Activated gamma-delta T cell treated with Interleukin-2 at 50 U/mL for 16 hours (primary cell): ENCODE measurements at regions not wholly inside any gene's neighbourhood (a gene's known extent, or its start where the extent isn't known, plus 50 kb on each side); places are given as distances from the start of the nearest gene placed in this dataset.
A peak's percentile ranks its signal among the peaks of the same experiment; 100 is the strongest.

Source experiments
- DNase-seq: peaks from one replicate; pipeline ENCODE4 v3.0.0-alpha.2; 2020

- no peak for DNase-seq
Observed at GRCh38 chr10:131446171-131446570, 134.7 kb upstream of the TCERG1L start.

DNA sequence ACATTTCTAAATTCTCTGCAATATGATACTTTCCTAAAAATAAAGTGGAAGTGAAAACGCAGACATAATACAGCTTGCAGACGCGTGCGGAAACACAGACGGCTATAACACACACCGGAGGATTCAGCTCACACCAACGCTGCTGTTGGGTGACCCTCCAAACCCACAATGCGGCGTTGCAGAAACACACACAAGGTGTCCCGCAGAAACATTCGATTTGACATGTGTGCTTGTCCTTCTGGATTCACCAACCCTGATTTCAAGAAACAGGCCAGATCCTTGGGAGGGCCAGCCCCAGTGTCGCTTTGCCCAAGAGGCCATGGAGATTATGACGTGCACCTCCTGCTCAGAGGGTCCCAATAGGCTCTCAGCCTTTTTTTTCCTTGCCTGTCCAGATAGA, 136.7 kb upstream of the TCERG1L start:
- no peak for DNase-seq

DNA sequence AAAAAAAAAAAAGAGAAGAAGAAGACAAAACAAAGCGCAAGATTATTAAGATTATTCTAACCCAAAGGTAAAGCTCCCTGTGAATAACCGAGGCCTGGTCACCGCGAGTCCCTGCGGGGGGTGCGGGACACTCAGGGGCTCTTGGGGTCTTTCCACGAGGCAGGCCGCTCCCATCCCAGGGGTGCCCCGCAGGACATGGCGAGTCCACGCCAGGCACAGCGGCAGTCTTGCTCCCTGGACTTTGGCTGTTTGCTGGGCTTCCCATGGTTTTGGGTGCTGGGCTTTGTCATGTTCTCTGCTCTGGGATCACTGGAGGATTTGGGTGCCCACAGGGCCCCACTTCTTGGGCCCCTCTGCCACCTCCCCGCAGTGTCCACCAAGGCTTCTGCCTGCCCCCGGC, 137.4 kb upstream of the TCERG1L start:
- no peak for DNase-seq

GRCh38 chr10:131450216-131450765, 138.8 kb upstream of the TCERG1L start:
- no peak for DNase-seq

DNA sequence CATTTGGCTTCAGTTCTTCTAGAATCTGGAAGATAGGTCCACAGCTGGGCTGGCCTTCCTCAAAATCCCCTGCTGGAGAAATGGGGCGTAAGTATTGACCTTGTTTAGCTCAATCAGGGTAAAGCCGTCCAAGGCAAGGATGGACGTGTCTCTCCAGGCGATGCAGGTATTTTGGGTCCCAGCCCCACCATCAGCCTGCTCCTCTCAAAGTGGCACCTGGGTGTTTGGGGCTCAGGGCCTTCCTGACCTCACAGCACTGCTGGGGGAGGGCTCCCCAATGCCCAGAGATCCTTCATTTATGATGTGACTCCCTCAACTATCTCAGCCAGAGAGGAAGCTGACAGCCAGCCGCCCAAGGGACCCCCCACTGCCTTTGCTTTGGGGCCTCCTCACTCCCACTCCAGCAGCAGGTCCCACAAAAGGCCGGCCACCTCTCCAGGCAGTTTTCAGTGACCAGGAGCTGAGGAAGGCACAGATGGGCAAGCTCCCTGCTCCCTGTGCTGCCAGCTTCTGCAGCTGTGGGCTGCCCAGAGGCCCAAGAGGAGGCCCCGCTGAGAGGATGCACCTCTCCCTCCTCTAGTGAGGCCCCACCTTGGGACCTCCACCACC, 140.0 kb upstream of the TCERG1L start:
- DNase-seq: no peak

GRCh38 chr10:131452926-131453720, 141.6 kb upstream of the TCERG1L start:
- DNase-seq: no peak

GRCh38 chr10:131453721-131454634, 142.5 kb upstream of the TCERG1L start:
- DNase-seq: peak; percentile 20

- DNase-seq: no peak
Observed at GRCh38 chr10:131456411-131456810, 144.9 kb upstream of the TCERG1L start.

GRCh38 chr10:131461093-131461492, 149.6 kb upstream of the TCERG1L start:
- DNase-seq: no peak

DNA sequence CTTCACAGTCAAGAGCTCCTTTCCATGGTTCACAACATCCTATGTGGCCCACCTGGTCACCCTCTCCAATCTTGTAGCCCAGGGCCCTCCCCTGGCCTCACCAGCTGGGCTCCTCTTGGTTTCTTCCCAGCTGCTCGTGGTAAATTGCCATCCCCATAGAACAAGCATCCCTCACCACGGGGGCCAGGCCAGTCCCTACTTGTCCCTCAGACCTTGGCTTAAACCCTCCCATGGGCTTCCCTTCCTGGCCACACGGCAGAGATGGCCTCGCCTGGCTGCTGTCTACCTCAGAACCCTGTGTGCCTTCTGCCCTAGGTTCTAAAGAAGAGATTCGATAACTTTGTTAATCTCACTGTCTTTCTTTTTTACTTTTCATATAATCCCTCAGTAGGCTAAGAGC, 153.3 kb upstream of the TCERG1L start:
- no peak for DNase-seq

- DNase-seq: no peak
Observed at GRCh38 chr10:131469551-131469950, 158.0 kb upstream of the TCERG1L start.

DNA sequence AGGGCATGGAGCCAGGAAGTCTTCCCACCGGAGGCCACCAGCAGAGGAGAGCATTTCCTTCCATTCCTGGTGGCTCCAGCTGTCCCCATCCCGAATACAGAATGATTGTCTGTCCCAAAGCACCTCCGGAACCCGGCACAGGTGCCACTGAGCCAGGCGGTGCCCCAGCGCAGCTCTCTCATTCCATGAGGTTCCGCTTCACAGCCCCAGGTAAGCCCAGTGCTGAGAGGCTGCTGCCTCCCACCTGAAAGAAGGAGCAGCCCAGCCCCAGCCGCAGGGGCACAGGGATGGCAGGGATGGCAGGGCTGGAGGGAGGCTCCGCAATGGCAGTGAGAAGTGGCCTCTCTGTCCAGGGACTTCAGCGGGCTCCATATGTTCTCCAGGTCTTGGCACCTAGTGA, 162.1 kb upstream of the TCERG1L start:
- no peak for DNase-seq

- no peak for DNase-seq
Observed at GRCh38 chr10:131474416-131474815, 162.9 kb upstream of the TCERG1L start.

- DNase-seq: no peak
Observed at GRCh38 chr10:131475043-131475442, 163.5 kb upstream of the TCERG1L start.

- DNase-seq: no peak
Observed at GRCh38 chr10:131475803-131476202, 164.3 kb upstream of the TCERG1L start.

GRCh38 chr10:131477457-131478121, 166.1 kb upstream of the TCERG1L start:
- DNase-seq: no peak

GRCh38 chr10:131478377-131478989, 167.0 kb upstream of the TCERG1L start:
- DNase-seq: no peak

GRCh38 chr10:131480066-131480465, 168.5 kb upstream of the TCERG1L start:
- DNase-seq: no peak

DNA sequence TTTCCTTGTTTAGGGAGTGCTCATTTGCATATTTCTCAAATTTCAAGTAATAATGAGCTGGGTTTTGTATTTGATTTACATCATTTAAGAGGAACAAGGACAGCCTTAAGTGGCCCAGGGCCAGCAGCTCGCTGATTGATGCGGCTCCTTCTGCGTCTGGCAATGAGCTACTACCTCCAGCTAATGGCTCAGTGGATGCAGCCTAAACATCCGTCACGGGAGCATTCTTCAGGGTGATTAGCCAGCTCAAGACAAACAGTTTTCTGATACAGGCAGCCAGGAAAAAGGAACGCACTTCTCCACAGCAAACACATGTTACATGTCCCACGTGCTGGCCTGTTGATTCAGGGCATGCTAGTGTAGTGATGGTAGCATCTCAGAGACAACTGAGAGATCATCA, 169.3 kb upstream of the TCERG1L start:
- DNase-seq: no peak

- DNase-seq: no peak
Observed at GRCh38 chr10:131485732-131486131, 174.2 kb upstream of the TCERG1L start.

DNA sequence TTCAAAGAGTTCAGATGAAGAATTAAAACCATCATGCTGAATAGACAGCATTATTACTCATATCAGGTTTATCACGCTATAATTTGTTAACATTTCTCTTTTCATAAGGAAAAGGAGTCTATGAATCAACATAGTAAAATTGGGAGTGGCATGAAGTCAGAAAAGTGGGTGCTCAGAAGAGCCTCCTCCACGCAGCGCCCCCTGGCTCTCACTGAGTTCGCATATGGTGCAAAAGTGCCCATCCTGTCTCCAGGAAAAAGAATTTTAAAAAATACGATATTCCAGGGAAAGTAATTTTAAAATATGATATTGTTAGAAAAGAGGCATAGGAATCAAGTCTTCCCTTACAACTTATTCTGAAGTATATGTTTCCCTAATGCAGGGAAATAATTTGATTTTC, 176.3 kb upstream of the TCERG1L start:
- no peak for DNase-seq

DNA sequence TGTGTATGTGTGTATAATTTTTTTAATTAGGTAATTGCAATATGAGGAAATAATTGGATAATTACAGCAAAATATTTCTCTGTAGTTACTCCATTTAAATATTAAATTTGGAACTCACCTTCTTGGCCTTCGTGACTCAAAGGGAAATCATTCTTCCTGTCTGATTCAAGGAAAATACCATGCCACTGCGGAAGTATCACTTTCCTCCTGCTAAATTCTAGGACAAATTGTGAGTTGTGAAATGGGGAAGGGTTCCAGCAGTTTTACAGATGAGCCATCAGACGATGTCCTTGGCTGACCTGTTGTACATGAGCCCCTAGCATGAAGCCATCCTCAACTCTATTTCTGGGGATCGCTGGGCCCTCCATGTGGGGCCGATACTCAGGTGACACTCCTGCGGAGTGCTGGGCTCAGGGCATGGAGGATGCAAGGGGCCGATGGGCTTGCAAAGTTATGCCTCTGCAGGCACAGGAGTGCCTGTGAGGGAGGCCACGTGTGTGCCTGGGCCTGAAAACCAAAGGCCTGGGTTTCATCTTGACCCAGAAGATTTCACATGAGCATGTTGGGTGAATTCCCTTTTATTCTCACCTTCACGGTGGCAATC, 179.6 kb upstream of the TCERG1L start:
- no peak for DNase-seq
